ENCODE measurements at regions not wholly inside any gene's neighbourhood (a gene's known extent, or its start where the extent isn't known, plus 50 kb on each side); places are given as distances from the start of the nearest gene placed in this dataset.

- FAIRE-seq (no peak), DNase-seq (ENCODE audit: low read depth, low spot score) (no peak)
- Histone ChIP-seq H4K20me1 (replicated peaks; ENCODE audit: control insufficient read depth, extremely low read depth, insufficient read depth, low read length) (no peaks in the 10 kb centered on the region), H3K27ac (ENCODE audit: insufficient read depth, low read depth, low read length) (no peak overlapping the region), H3K36me3 (ENCODE audit: control insufficient read depth in 2 of 2, extremely low read depth in 1 of 2, insufficient read depth in 2 of 2, low read length in 2 of 2) (no peaks in the 10 kb centered on the region), H3K79me2 (ENCODE audit: control insufficient read depth, insufficient read depth, low read length) (no peaks in the 10 kb centered on the region), H3K9me1 (replicated peaks; ENCODE audit: control insufficient read depth, extremely low read depth, insufficient read depth, low read length) (no peaks in the 10 kb centered on the region), H3K4me1 (ENCODE audit: control insufficient read depth, extremely low read depth, insufficient read depth, low read length) (no peaks in the 10 kb centered on the region), H3K4me2 (ENCODE audit: insufficient read depth, low read length) (no peak overlapping the region), H3K27me3 (ENCODE audit: control insufficient read depth in 2 of 2, insufficient read depth in 2 of 2, low read length in 2 of 2) (no peaks in the 10 kb centered on the region), H2AFZ (ENCODE audit: low read depth, low read length) (no peak overlapping the region), H3K9me3 (replicated peaks; ENCODE audit: control insufficient read depth, insufficient read depth, low read length) (peaks cover 2% of the 10 kb centered on the region), H3K4me3 (replicated peaks in 1 of 3; ENCODE audit: insufficient read depth in 1 of 3, low read depth in 1 of 3, low read length in 3 of 3) (no peak overlapping the region), H3K9ac (replicated peaks; ENCODE audit: extremely low read depth, insufficient read depth, low read length) (no peak overlapping the region)
- no peak for TF ChIP-seq GATA2 (IDR thresholded peaks at IDR 0.05; ENCODE audit: insufficient read depth, insufficient read length, low read depth, low read length)
- TF ChIP-seq CTCF (IDR thresholded peaks at IDR 0.05; ENCODE audit: extremely low read depth in 1 of 2, insufficient read depth in 1 of 2, low read depth in 1 of 2, low read length in 2 of 2) = no peak
- no peak for TF ChIP-seq JUN (IDR thresholded peaks at IDR 0.05; ENCODE audit: borderline replicate concordance, insufficient read depth, insufficient read length, low read depth)
- no peak for TF ChIP-seq FOS (IDR thresholded peaks at IDR 0.05; ENCODE audit: borderline replicate concordance, insufficient read depth, low read length)
- no peak for TF ChIP-seq EZH2 (IDR thresholded peaks at IDR 0.05; ENCODE audit: borderline replicate concordance, low read depth, low read length, severe bottlenecking)
- no peak for TF ChIP-seq POLR2AphosphoS5 (IDR thresholded peaks at IDR 0.05; ENCODE audit: insufficient read depth, low read depth, low read length)
- no peak for TF ChIP-seq MAX (IDR thresholded peaks at IDR 0.05; ENCODE audit: insufficient read depth, insufficient read length)
- no peak for TF ChIP-seq POLR2A (IDR thresholded peaks at IDR 0.05; ENCODE audit: low read depth, low read length)
- no peak for TF ChIP-seq MYC (IDR thresholded peaks at IDR 0.05; ENCODE audit: low read depth, low read length)
- ChIA-PET POLR2A (no interaction called here), CTCF (no interaction called here)
- intact Hi-C loops (cut with micrococcal nuclease) (no loop called here), dilution Hi-C loops (cut with MboI; ENCODE audit: extremely low pct_ligation_motif_present, low sequenced_read_pairs) (no loop called here)
- BruUV-seq (replicated peaks) = no TSS peak
Observed at GRCh38 chr5:2534970-2535369, 216.5 kb downstream of the IRX2 start.

Measured in endothelial cell of umbilical vein (primary cell).